Prostate gland (tissue), 2 donors: ENCODE measurements at regions not wholly inside any gene's neighbourhood (a gene's known extent, or its start where the extent isn't known, plus 50 kb on each side); places are given as distances from the start of the nearest gene placed in this dataset.

Source experiments
- DNase-seq: peaks from one replicate; pipeline ENCODE4 v3.0.0-alpha.2; 2019; ENCODE audit warnings: low spot score
- H3K27ac ChIP-seq, 2 donors: fragments of 200-600 bp; sonication (generic); 2 replicates each; pipeline ENCODE4 v1.5.1; 2017 to 2019
- H3K27me3 ChIP-seq: fragments of 200-600 bp; sonication (generic); replicated peaks from 2 replicates; pipeline ENCODE4 v1.5.1; 2019; ENCODE audit not compliant: insufficient read depth
- H3K36me3 ChIP-seq, 2 donors: fragments of 200-600 bp; sonication (generic); 1 replicate in 1 of 2; 2 replicates in 1 of 2; pipeline versions ENCODE4 v1.5.1 to v1.8.1; 2017 to 2019
- H3K4me1 ChIP-seq: fragments of 200-600 bp; sonication (generic); replicated peaks from 2 replicates; pipeline ENCODE4 v1.5.1; 2019
- H3K4me3 ChIP-seq, 2 donors: fragments of 200-600 bp; sonication (generic); 2 replicates each; pipeline ENCODE4 v1.5.1; 2017 to 2019
- H3K9me3 ChIP-seq: fragments of 200-600 bp; sonication (generic); 2 replicates; pipeline ENCODE4 v1.5.1; 2017
- CTCF ChIP-seq, 4 experiments: fragments of 200-600 bp in 2 of 4; fragments of 450-650 bp in 2 of 4; sonication (generic) in 2 of 4; IDR thresholded peaks; 1 replicate in 3 of 4; 2 replicates in 1 of 4; pipeline ENCODE4 v1.5.1; 2016 to 2019; ENCODE audit warnings: antibody characterized with exemption in 4 of 4, mild to moderate bottlenecking in 2 of 4, moderate library complexity in 2 of 4
- POLR2A ChIP-seq: fragments of 450-650 bp; IDR thresholded peaks from one replicate; pipeline ENCODE4 v1.6.1; 2016; ENCODE audit warnings: antibody characterized with exemption, mild to moderate bottlenecking
- POLR2AphosphoS5 ChIP-seq: sonication (generic); formaldehyde crosslinking; IDR thresholded peaks from one replicate; pipeline ENCODE4 v1.6.1; 2017; ENCODE audit warnings: antibody characterized with exemption
- WGBS: methylation state at CpG from one replicate; pipeline ENCODE4 v1.1.5; 2018; 5-methylcytosine and 5-hydroxymethylcytosine counted together
- intact Hi-C: fragments of 100-400 bp; cut with DNase I; formaldehyde crosslinking; loops from one replicate; pipeline ENCODE4 v1.14.2; 2022

DNA sequence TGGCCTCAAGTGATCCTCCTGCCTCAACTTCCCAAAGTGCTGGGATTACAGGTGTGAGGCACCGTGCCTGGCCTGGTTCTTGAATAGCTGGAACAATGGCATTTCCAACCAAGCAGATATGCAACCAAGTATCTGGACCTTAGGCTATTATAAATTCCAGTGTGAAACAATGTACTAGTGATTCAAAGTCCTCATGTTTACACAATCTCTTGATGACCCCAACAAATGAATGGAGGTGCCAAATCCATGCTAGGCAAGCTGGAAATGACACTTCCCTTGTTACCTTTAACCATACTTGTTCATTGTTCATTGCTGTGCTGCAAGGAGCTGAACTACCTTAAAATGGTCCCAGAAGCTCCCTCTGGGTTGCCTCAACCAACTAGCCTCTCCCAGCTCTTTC lies 282.2 kb upstream of the KLF14 start:
- no peak for DNase-seq
- intact Hi-C loops, result no loop called here
- H3K27me3 ChIP-seq, result no peaks in the 10 kb centered on the region
- no peaks in the 10 kb centered on the region for H3K36me3 ChIP-seq
- H3K27ac ChIP-seq, result no peak overlapping the region
- H3K4me3 ChIP-seq, result no peak overlapping the region
- TF ChIP-seq POLR2A (no peak), POLR2AphosphoS5 (no peak), CTCF (IDR thresholded peaks at IDR 0.05) (no peak)
- H3K9me3 ChIP-seq, result no peaks in the 10 kb centered on the region
- H3K4me1 ChIP-seq, result peaks cover 15% of the 10 kb centered on the region
- 18% methylated on average over 1 of the region's 1 CpG for WGBS

DNA sequence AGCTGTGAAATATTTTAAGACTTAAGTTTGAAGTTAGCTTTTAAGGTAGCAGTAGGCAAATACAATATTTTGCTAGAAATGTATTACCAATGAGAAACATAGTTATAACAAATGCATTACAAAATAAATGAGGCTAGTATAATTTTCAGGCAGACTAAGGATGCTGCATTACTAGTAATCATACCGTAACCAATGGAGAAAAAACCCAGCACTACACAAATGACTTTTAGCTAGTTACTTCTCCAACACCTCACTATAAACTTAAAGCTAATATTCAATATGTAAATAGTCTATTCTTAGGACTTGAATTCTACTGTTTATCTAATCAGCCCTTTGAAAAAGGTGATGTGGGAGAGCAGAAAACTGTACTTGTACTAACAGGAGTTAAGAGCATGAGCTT lies 285.3 kb upstream of the KLF14 start:
- Histone ChIP-seq H3K36me3 (no peaks in the 10 kb centered on the region), H3K27ac (no peak overlapping the region), H3K27me3 (no peaks in the 10 kb centered on the region), H3K4me3 (no peak overlapping the region), H3K9me3 (no peaks in the 10 kb centered on the region), H3K4me1 (peaks cover 11% of the 10 kb centered on the region)
- no peak for DNase-seq
- WGBS, result 84% methylated on average over 1 of the region's 1 CpG
- intact Hi-C loops, result no loop called here
- TF ChIP-seq POLR2AphosphoS5 (no peak), POLR2A (no peak), CTCF (IDR thresholded peaks at IDR 0.05) (no peak)

GRCh38 chr7:131020759-131021261 lies 286.8 kb upstream of the KLF14 start:
- H3K27ac ChIP-seq, result no peak overlapping the region
- peaks cover 8% of the 10 kb centered on the region for H3K4me1 ChIP-seq
- no peak for DNase-seq
- H3K4me3 ChIP-seq, result no peak overlapping the region
- intact Hi-C loops, result no loop called here
- TF ChIP-seq POLR2AphosphoS5 (no peak), CTCF (IDR thresholded peaks at IDR 0.05) (no peak), POLR2A (no peak)
- no peaks in the 10 kb centered on the region for H3K9me3 ChIP-seq
- 77% methylated on average over 7 of the region's 7 CpGs for WGBS
- no peaks in the 10 kb centered on the region for H3K27me3 ChIP-seq
- H3K36me3 ChIP-seq, result no peaks in the 10 kb centered on the region

DNA sequence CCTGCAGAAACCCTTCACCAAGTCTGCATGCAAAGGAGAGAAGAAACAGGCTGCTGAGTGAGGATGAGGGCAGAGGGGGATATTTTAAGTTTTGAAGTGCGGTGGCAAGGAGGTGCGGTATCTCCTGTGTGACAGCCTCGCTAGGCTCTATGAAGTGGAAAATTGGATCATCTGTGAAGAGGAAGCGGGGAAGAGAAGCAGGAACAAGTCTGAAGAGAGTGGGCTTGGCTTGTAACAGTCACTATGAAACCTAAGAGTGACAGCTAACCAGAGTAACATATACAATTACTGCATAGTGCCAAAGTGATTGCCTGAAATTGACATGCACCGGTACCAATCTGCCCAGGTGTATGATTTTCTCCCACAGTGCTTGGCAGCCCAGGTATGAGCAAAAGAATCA lies 287.5 kb upstream of the KLF14 start:
- WGBS, result 82% methylated on average over 5 of the region's 5 CpGs
- no peaks in the 10 kb centered on the region for H3K27me3 ChIP-seq
- no peaks in the 10 kb centered on the region for H3K9me3 ChIP-seq
- no peaks in the 10 kb centered on the region for H3K36me3 ChIP-seq
- H3K4me1 ChIP-seq, result peaks cover 5% of the 10 kb centered on the region
- intact Hi-C loops, result no loop called here
- DNase-seq, result no peak
- no peak overlapping the region for H3K27ac ChIP-seq
- TF ChIP-seq POLR2A, result no peak
- TF ChIP-seq POLR2AphosphoS5, result no peak
- no peak for TF ChIP-seq CTCF (IDR thresholded peaks at IDR 0.05)
- H3K4me3 ChIP-seq, result no peak overlapping the region

DNA sequence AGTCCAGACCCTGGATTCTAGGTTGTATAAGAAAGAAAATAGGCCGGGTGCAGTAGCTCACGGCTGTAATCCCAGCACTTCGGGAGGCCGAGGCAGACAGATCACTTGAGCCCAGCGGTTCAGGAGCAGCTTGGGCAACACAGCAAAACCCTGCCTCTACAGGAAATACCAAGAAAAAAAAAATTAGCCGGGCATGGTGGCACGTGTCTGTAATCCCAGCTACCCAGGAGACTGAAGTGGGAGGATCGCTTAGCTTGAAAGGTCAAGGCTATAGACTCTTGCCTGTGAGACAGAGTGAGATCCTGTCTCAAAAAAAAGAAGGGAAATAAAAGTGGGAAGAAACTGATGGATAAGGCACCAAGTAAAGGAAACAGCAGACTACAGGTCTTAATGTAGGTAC lies 287.9 kb upstream of the KLF14 start:
- Histone ChIP-seq H3K27ac (no peak overlapping the region), H3K27me3 (no peaks in the 10 kb centered on the region), H3K4me1 (peaks cover 1% of the 10 kb centered on the region), H3K36me3 (no peaks in the 10 kb centered on the region), H3K9me3 (no peaks in the 10 kb centered on the region), H3K4me3 (no peak overlapping the region)
- TF ChIP-seq CTCF (IDR thresholded peaks at IDR 0.05), result no peak
- no peak for TF ChIP-seq POLR2A
- no peak for TF ChIP-seq POLR2AphosphoS5
- 80% methylated on average over 8 of the region's 8 CpGs for whole genome bisulfite sequencing
- intact Hi-C loops, result no loop called here
- DNase-seq, result no peak
